ENCODE measurements at regions not wholly inside any gene's neighbourhood (a gene's known extent, or its start where the extent isn't known, plus 50 kb on each side); places are given as distances from the start of the nearest gene placed in this dataset.

DNA sequence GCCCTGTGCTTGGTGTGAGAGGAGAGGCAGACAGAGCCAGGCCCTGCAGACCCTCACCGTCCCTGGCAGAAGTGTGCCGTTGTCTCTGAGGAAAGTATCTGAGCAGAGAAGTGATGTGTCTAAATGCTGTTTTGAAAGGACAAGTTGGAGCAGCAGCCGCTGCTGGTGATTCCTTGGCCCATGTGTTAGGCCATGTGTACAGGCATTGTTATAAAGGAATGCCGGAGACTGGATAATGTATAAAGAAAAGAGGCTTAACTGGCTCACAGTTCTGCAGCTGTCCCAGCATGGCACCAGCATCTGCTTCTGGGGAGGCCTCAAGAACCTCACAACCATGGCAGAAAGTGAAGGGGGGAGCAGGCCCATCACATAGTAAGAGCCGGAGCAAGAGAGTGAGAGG, 334.6 kb upstream of the ATP10A start:
- no peak overlapping the region for H3K4me2 ChIP-seq (ENCODE audit: low read length)
- intact Hi-C loops (cut with micrococcal nuclease): no loop called here
- H3K4me3 ChIP-seq (replicated peaks in 1 of 2; ENCODE audit: low read depth in 1 of 2, low read length in 2 of 2): no peak overlapping the region
- peaks cover 12 to 36% of the 10 kb centered on the region in 2 experiments; a peak in 2 of 4 replicates for H3K9me3 ChIP-seq (ENCODE audit: control insufficient read depth in 1 of 2, insufficient read depth in 1 of 2, low read depth in 1 of 2, low read length in 2 of 2)
- TF ChIP-seq, protein P1, sequence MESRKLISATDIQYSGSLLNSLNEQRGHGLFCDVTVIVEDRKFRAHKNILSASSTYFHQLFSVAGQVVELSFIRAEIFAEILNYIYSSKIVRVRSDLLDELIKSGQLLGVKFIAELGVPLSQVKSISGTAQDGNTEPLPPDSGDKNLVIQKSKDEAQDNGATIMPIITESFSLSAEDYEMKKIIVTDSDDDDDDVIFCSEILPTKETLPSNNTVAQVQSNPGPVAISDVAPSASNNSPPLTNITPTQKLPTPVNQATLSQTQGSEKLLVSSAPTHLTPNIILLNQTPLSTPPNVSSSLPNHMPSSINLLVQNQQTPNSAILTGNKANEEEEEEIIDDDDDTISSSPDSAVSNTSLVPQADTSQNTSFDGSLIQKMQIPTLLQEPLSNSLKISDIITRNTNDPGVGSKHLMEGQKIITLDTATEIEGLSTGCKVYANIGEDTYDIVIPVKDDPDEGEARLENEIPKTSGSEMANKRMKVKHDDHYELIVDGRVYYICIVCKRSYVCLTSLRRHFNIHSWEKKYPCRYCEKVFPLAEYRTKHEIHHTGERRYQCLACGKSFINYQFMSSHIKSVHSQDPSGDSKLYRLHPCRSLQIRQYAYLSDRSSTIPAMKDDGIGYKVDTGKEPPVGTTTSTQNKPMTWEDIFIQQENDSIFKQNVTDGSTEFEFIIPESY (IDR thresholded peaks at IDR 0.05; ENCODE audit: extremely low read depth, insufficient replicate concordance, low read length): no peak
- TF ChIP-seq EZH2 (IDR thresholded peaks at IDR 0.05): no peak
- no peak for TF ChIP-seq SP1 (IDR thresholded peaks at IDR 0.05; ENCODE audit: low read depth)
- no peak for TF ChIP-seq EZH2phosphoT487 (IDR thresholded peaks at IDR 0.05; ENCODE audit: borderline replicate concordance)
- POLR2A ChIA-PET: no interaction called here
- H3K27ac ChIP-seq (ENCODE audit: low read depth, low read length): no peak overlapping the region
- no TSS peak for BruUV-seq (replicated peaks)
- no peaks in the 10 kb centered on the region for H3K4me1 ChIP-seq (ENCODE audit: control insufficient read depth in 1 of 2, insufficient read depth in 2 of 2, low read length in 2 of 2)
- H2AFZ ChIP-seq (ENCODE audit: low read depth, low read length, poor library complexity, severe bottlenecking): no peak overlapping the region
- H4K20me1 ChIP-seq (ENCODE audit: insufficient read depth): no peaks in the 10 kb centered on the region
- H3K9me2 ChIP-seq (ENCODE audit: insufficient read depth): no peaks in the 10 kb centered on the region
- H3K79me2 ChIP-seq (ENCODE audit: insufficient read depth, low read length): no peaks in the 10 kb centered on the region
- H3K9ac ChIP-seq (ENCODE audit: low read length): no peak overlapping the region
- DNase-seq (ENCODE audit: low read depth, low spot score): no peak
- CTCF ChIA-PET: no interaction called here
- ATAC-seq: no peak
- no peaks in the 10 kb centered on the region for H3K27me3 ChIP-seq (ENCODE audit: insufficient read depth, low read length)
- RAD21 ChIA-PET (ENCODE audit: low non-redundant PET in 1 of 2, low total read pairs in 2 of 2, uncharacterized antibody in 2 of 2, unreplicated experiment in 2 of 2): no interaction called here
- H3K36me3 ChIP-seq (ENCODE audit: control insufficient read depth in 1 of 2, insufficient read depth in 2 of 2, low read length in 2 of 2): no peaks in the 10 kb centered on the region

DNA sequence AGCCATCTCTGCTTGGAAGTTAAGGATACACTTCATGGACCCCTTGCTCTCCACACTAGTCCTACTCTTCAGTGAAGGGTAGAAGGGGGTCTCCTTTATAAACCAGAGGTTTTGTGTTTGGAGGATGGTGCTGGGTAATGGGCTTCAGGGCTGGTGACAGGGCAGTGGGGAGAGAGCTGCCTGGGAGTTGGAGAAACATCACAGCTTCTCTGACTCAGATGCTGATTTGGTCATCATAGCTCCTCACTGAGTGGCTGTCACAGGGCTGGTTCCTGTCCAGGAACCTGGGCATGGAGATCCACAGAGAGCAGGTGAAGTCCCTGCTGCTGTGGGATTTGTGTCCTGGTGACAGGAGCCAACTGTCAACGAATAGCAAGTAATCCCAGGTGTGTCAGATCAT, 333.9 kb upstream of the ATP10A start:
- BruUV-seq (replicated peaks): no TSS peak

More for the DNA sequence above, 333.9 kb upstream of the ATP10A start:
- ChIA-PET CTCF (no interaction called here), POLR2A (no interaction called here), RAD21 (ENCODE audit: low non-redundant PET in 1 of 2, low total read pairs in 2 of 2, uncharacterized antibody in 2 of 2, unreplicated experiment in 2 of 2) (no interaction called here)
- no peak overlapping the region for H2AFZ ChIP-seq (ENCODE audit: low read depth, low read length, poor library complexity, severe bottlenecking)
- H3K9me2 ChIP-seq (ENCODE audit: insufficient read depth): no peaks in the 10 kb centered on the region
- no peaks in the 10 kb centered on the region for H4K20me1 ChIP-seq (ENCODE audit: insufficient read depth)
- H3K9me3 ChIP-seq (ENCODE audit: control insufficient read depth in 1 of 2, insufficient read depth in 1 of 2, low read depth in 1 of 2, low read length in 2 of 2): peaks cover 12 to 38% of the 10 kb centered on the region in 2 experiments; a peak in 2 of 4 replicates
- TF ChIP-seq FOSL1 (IDR thresholded peaks at IDR 0.05; ENCODE audit: low read depth): no peak
- H3K9ac ChIP-seq (ENCODE audit: low read length): no peak overlapping the region
- no peak overlapping the region for H3K4me2 ChIP-seq (ENCODE audit: low read length)
- H3K27me3 ChIP-seq (ENCODE audit: insufficient read depth, low read length): no peaks in the 10 kb centered on the region
- no peaks in the 10 kb centered on the region for H3K36me3 ChIP-seq (ENCODE audit: control insufficient read depth in 1 of 2, insufficient read depth in 2 of 2, low read length in 2 of 2)
- H3K79me2 ChIP-seq (ENCODE audit: insufficient read depth, low read length): no peaks in the 10 kb centered on the region
- no peak overlapping the region for H3K4me3 ChIP-seq (replicated peaks in 1 of 2; ENCODE audit: low read depth in 1 of 2, low read length in 2 of 2)
- DNase-seq (ENCODE audit: low read depth, low spot score): no peak
- no peak overlapping the region for H3K27ac ChIP-seq (ENCODE audit: low read depth, low read length)
- intact Hi-C loops (cut with micrococcal nuclease): no loop called here
- H3K4me1 ChIP-seq (ENCODE audit: control insufficient read depth in 1 of 2, insufficient read depth in 2 of 2, low read length in 2 of 2): no peaks in the 10 kb centered on the region
- no peak for ATAC-seq
